ENCODE measurements at regions not wholly inside any gene's neighbourhood (a gene's known extent, or its start where the extent isn't known, plus 50 kb on each side); places are given as distances from the start of the nearest gene placed in this dataset.

- Histone ChIP-seq H4K20me1 (ENCODE audit: control insufficient read depth, insufficient read depth, low read depth, low read length) (no peaks in the 10 kb centered on the region), H3K79me2 (ENCODE audit: control insufficient read depth, low read length) (no peaks in the 10 kb centered on the region), H3K36me3 (ENCODE audit: control insufficient read depth, low read length) (no peaks in the 10 kb centered on the region), H3F3A (ENCODE audit: control insufficient read depth, insufficient read depth) (no peaks in the 10 kb centered on the region), H3K4me1 (ENCODE audit: control insufficient read depth, low read length) (peaks cover 22% of the 10 kb centered on the region), H3K9me2 (replicated peaks; ENCODE audit: control insufficient read depth, low read length) (no peaks in the 10 kb centered on the region), H3K4me3 (ENCODE audit: low read length) (0 out of 2 replicates have a peak overlapping the region, but pooled peaks have one; percentile 23), H3K9me3 (ENCODE audit: control insufficient read depth, insufficient read depth, low read length) (no peaks in the 10 kb centered on the region), H3K27me3 (ENCODE audit: control insufficient read depth, low read length) (no peaks in the 10 kb centered on the region), H3K4me2 (ENCODE audit: low read length) (peak overlapping the region; percentile 45), H3K27ac (ENCODE audit: low read depth, low read length) (peak overlapping the region; percentile 40)
- no peak for TF ChIP-seq EZH2phosphoT487 (IDR thresholded peaks at IDR 0.05; ENCODE audit: borderline replicate concordance, low read length)
- TF ChIP-seq CTCF (IDR thresholded peaks at IDR 0.05; ENCODE audit: low read depth, low read length, poor library complexity, severe bottlenecking) = no peak
These were observed 490.3 kb downstream of the TTLL7 start for GRCh38 chr1:83508485-83509151.

GRCh38 chr1:83505148-83505547 lies 493.8 kb downstream of the TTLL7 start:
- no peaks in the 10 kb centered on the region for H3K36me3 ChIP-seq (ENCODE audit: control insufficient read depth, low read length)
- H3K27ac ChIP-seq (ENCODE audit: low read depth, low read length) = no peak overlapping the region
- no peak overlapping the region for H3K4me2 ChIP-seq (ENCODE audit: low read length)
- H3K79me2 ChIP-seq (ENCODE audit: control insufficient read depth, low read length) = no peaks in the 10 kb centered on the region
- no peaks in the 10 kb centered on the region for H3K9me2 ChIP-seq (replicated peaks; ENCODE audit: control insufficient read depth, low read length)
- no peak overlapping the region for H3K4me3 ChIP-seq (ENCODE audit: low read length)
- H3K27me3 ChIP-seq (ENCODE audit: control insufficient read depth, low read length) = no peaks in the 10 kb centered on the region
- H4K20me1 ChIP-seq (ENCODE audit: control insufficient read depth, insufficient read depth, low read depth, low read length) = no peaks in the 10 kb centered on the region
- H3K9me3 ChIP-seq (ENCODE audit: control insufficient read depth, insufficient read depth, low read length) = no peaks in the 10 kb centered on the region
- no peak for TF ChIP-seq EZH2phosphoT487 (IDR thresholded peaks at IDR 0.05; ENCODE audit: borderline replicate concordance, low read length)
- TF ChIP-seq CTCF (IDR thresholded peaks at IDR 0.05; ENCODE audit: low read depth, low read length, poor library complexity, severe bottlenecking) = no peak
- peaks cover 36% of the 10 kb centered on the region for H3K4me1 ChIP-seq (ENCODE audit: control insufficient read depth, low read length)
- no peaks in the 10 kb centered on the region for H3F3A ChIP-seq (ENCODE audit: control insufficient read depth, insufficient read depth)

GRCh38 chr1:83503153-83503552 lies 495.8 kb downstream of the TTLL7 start:
- H3K36me3 ChIP-seq (ENCODE audit: control insufficient read depth, low read length) = no peaks in the 10 kb centered on the region
- H3K9me2 ChIP-seq (replicated peaks; ENCODE audit: control insufficient read depth, low read length) = no peaks in the 10 kb centered on the region
- H3K79me2 ChIP-seq (ENCODE audit: control insufficient read depth, low read length) = no peaks in the 10 kb centered on the region
- no peaks in the 10 kb centered on the region for H3F3A ChIP-seq (ENCODE audit: control insufficient read depth, insufficient read depth)
- H3K4me1 ChIP-seq (ENCODE audit: control insufficient read depth, low read length) = peaks cover 30% of the 10 kb centered on the region
- no peaks in the 10 kb centered on the region for H3K27me3 ChIP-seq (ENCODE audit: control insufficient read depth, low read length)
- H3K4me2 ChIP-seq (ENCODE audit: low read length) = no peak overlapping the region
- H3K9me3 ChIP-seq (ENCODE audit: control insufficient read depth, insufficient read depth, low read length) = no peaks in the 10 kb centered on the region
- H3K27ac ChIP-seq (ENCODE audit: low read depth, low read length) = no peak overlapping the region
- TF ChIP-seq CTCF (IDR thresholded peaks at IDR 0.05; ENCODE audit: low read depth, low read length, poor library complexity, severe bottlenecking) (no peak), EZH2phosphoT487 (IDR thresholded peaks at IDR 0.05; ENCODE audit: borderline replicate concordance, low read length) (no peak)
- no peaks in the 10 kb centered on the region for H4K20me1 ChIP-seq (ENCODE audit: control insufficient read depth, insufficient read depth, low read depth, low read length)
- H3K4me3 ChIP-seq (ENCODE audit: low read length) = no peak overlapping the region
